Effector memory CD4-positive, alpha-beta T cell (primary cell): ENCODE measurements at regions not wholly inside any gene's neighbourhood (a gene's known extent, or its start where the extent isn't known, plus 50 kb on each side); places are given as distances from the start of the nearest gene placed in this dataset.
"Not testable (repeated sequence)": the region's sequence is repeated elsewhere in the genome, so short reads cannot be mapped to it uniquely, and the experiment has no call there.

Experiments
- DNase-seq, 3 donors: peaks; one replicate each; pipeline ENCODE4 v3.0.0-alpha.2; 2020
- H3K27ac ChIP-seq: 2 replicates; pipeline ENCODE4 v1.7.0; 2013; ENCODE audit warnings: mild to moderate bottlenecking, low read length, moderate library complexity; ENCODE audit not compliant: insufficient read depth, poor library complexity, severe bottlenecking
- H3K27me3 ChIP-seq: replicated peaks from 2 replicates; pipeline ENCODE4 v1.7.0; 2013; ENCODE audit warnings: mild to moderate bottlenecking, low read length; ENCODE audit not compliant: insufficient read depth, control insufficient read depth, poor library complexity, severe bottlenecking
- H3K36me3 ChIP-seq: 2 replicates; pipeline ENCODE4 v1.7.0; 2013; ENCODE audit warnings: mild to moderate bottlenecking, low read length, moderate library complexity; ENCODE audit not compliant: control insufficient read depth, insufficient read depth
- H3K4me1 ChIP-seq: 2 replicates; pipeline ENCODE4 v1.7.0; 2013; ENCODE audit warnings: low read length, mild to moderate bottlenecking; ENCODE audit not compliant: control insufficient read depth, insufficient read depth, poor library complexity, severe bottlenecking
- H3K4me3 ChIP-seq: 2 replicates; pipeline ENCODE4 v1.7.0; 2013; ENCODE audit warnings: low read length, low read depth, mild to moderate bottlenecking; ENCODE audit not compliant: insufficient read depth, poor library complexity, severe bottlenecking
- H3K9me3 ChIP-seq: 2 replicates; pipeline ENCODE4 v1.7.0; 2013; ENCODE audit warnings: mild to moderate bottlenecking, low read length, moderate library complexity; ENCODE audit not compliant: control insufficient read depth

- H3K27ac ChIP-seq, result no peak overlapping the region
- no peak for DNase-seq
- H3K4me1 ChIP-seq, result no peaks in the 10 kb centered on the region
- no peaks in the 10 kb centered on the region for H3K36me3 ChIP-seq
- H3K4me3 ChIP-seq, result no peak overlapping the region
- no peaks in the 10 kb centered on the region for H3K27me3 ChIP-seq
- no peaks in the 10 kb centered on the region for H3K9me3 ChIP-seq
These were observed 73.4 kb upstream of the EEA1 start for GRCh38 chr12:93002293-93003054.

- DNase-seq, result no peak
These were observed 74.6 kb upstream of the EEA1 start for GRCh38 chr12:93003531-93004239.

DNA sequence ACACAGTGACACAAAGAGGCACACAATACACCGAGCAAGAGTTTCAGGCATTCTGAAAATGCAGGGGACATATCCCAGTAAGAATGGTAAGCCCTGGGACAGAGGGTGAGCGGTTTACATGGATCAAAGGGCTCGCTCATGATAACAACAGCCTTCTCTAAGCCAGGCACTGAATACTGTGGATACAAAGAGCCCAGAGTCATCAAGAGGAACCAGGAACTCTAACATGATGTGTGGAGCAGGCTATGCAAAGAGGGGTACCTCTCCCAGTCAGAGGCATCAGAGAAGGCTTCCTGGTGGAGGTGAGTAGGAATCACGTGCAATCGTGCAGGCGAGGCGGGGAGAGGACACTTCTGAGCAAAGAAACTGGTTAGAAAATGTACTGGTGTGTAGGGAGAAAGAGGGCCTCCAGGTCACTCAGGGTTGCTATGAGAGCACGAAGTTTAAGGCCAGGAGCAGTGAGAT is 76.9 kb upstream of the EEA1 start:
- H3K9me3 ChIP-seq, result no peaks in the 10 kb centered on the region
- no peak overlapping the region for H3K27ac ChIP-seq
- H3K27me3 ChIP-seq, result no peaks in the 10 kb centered on the region
- no peak for DNase-seq
- no peaks in the 10 kb centered on the region for H3K36me3 ChIP-seq
- no peak overlapping the region for H3K4me3 ChIP-seq
- no peaks in the 10 kb centered on the region for H3K4me1 ChIP-seq

More at GRCh38 chr12:93003531-93004239, 74.6 kb upstream of the EEA1 start:
- Histone ChIP-seq H3K27ac (no peak overlapping the region), H3K9me3 (no peaks in the 10 kb centered on the region), H3K4me3 (no peak overlapping the region), H3K36me3 (no peaks in the 10 kb centered on the region), H3K4me1 (no peaks in the 10 kb centered on the region), H3K27me3 (no peaks in the 10 kb centered on the region)

DNA sequence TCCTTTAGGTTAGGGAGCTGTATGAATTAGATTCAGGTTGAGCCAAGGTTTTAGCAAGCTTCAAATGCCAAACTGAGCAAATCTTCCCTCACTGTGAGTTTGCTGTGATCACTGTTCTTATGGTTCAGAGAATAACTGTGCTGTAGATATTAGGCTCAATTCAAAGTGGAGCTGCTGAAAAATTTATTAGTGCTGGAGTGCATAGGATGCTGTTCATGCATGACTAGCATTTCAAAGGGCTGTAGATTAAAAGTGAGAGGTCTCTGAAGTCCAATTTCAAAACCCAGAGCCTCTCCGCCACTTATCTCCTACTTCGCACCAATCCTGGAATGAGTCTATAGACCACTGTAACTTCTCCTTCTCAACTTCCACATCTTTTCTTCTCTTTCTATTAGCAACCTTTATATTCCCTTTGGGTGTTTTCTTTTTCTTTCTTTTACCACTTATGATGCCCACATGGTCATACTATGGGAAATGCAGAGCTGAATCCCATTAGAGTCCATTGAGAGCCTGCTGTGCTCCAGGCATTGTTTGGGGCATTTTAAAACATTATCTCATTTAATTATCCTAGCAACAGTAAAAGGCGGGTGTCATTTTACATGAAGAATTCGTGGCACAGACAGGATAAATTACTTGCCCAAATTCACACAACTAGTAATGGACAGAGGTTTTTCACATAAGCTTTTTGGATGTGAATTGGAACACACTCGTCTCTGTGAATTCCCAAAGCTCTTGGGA is 77.5 kb upstream of the EEA1 start:
- Histone ChIP-seq H3K36me3 (no peaks in the 10 kb centered on the region), H3K4me1 (no peaks in the 10 kb centered on the region), H3K27ac (no peak overlapping the region), H3K9me3 (no peaks in the 10 kb centered on the region), H3K4me3 (no peak overlapping the region), H3K27me3 (no peaks in the 10 kb centered on the region)
- DNase-seq, result no peak

GRCh38 chr12:93007544-93007943 is 78.4 kb upstream of the EEA1 start:
- Histone ChIP-seq H3K27ac (no peak overlapping the region), H3K4me1 (no peaks in the 10 kb centered on the region), H3K9me3 (no peaks in the 10 kb centered on the region), H3K27me3 (no peaks in the 10 kb centered on the region), H3K36me3 (no peaks in the 10 kb centered on the region), H3K4me3 (no peak overlapping the region)
- DNase-seq, result no peak

GRCh38 chr12:93008044-93008778 is 79.1 kb upstream of the EEA1 start:
- H3K27me3 ChIP-seq, result no peaks in the 10 kb centered on the region
- H3K27ac ChIP-seq, result no peak overlapping the region
- no peak overlapping the region for H3K4me3 ChIP-seq
- H3K4me1 ChIP-seq, result no peaks in the 10 kb centered on the region
- H3K36me3 ChIP-seq, result no peaks in the 10 kb centered on the region
- DNase-seq, result no peak
- H3K9me3 ChIP-seq, result no peaks in the 10 kb centered on the region

GRCh38 chr12:93008880-93009279 is 79.8 kb upstream of the EEA1 start:
- H3K27ac ChIP-seq, DNase-seq, H3K4me1 ChIP-seq, H3K36me3 ChIP-seq, H3K9me3 ChIP-seq, H3K4me3 ChIP-seq, H3K27me3 ChIP-seq: not testable (repeated sequence)

DNA sequence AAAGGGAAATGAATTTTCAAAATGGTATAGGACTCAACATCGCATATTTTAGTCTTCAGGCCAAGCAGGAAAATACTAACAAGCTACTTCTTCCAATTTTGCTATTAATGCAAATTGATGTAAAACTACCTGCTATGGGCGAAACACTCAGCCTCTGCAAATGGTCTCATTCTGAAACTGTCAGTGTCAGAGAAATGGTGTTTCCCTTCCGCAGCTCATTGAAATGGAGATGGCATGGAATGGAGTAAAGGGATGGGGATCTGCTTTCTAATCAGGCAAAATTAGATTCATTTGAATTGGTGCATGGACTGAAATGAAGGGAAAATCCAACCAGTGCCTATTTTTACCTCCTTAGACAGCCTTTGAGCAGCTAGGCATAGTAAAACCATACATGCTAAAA is 80.4 kb upstream of the EEA1 start:
- Histone ChIP-seq H3K4me1 (no peaks in the 10 kb centered on the region), H3K4me3 (no peak overlapping the region), H3K27ac (no peak overlapping the region), H3K9me3 (no peaks in the 10 kb centered on the region), H3K27me3 (no peaks in the 10 kb centered on the region), H3K36me3 (no peaks in the 10 kb centered on the region)
- DNase-seq, result no peak

- no peak for DNase-seq
- H3K4me3 ChIP-seq, result no peak overlapping the region
- no peaks in the 10 kb centered on the region for H3K9me3 ChIP-seq
- no peaks in the 10 kb centered on the region for H3K27me3 ChIP-seq
- no peaks in the 10 kb centered on the region for H3K4me1 ChIP-seq
- H3K36me3 ChIP-seq, result no peaks in the 10 kb centered on the region
- no peak overlapping the region for H3K27ac ChIP-seq
These were observed 81.4 kb upstream of the EEA1 start for GRCh38 chr12:93010461-93010860.
